C4-2B (cell line): ENCODE measurements at regions not wholly inside any gene's neighbourhood (a gene's known extent, or its start where the extent isn't known, plus 50 kb on each side); places are given as distances from the start of the nearest gene placed in this dataset.
"Not testable (repeated sequence)": the region's sequence is repeated elsewhere in the genome, so short reads cannot be mapped to it uniquely, and the experiment has no call there.

Source experiments
- ZFX ChIP-seq: fragments of 450-650 bp; IDR thresholded peaks from 2 replicates; pipeline ENCODE4 v1.6.1; 2017
- TF ChIP-seq, protein P1 (sequence below): fragments of 450-650 bp; conservative IDR thresholded peaks from 2 replicates; pipeline ENCODE4 v1.5.1; 2017; ENCODE audit warnings: mild to moderate bottlenecking

DNA sequence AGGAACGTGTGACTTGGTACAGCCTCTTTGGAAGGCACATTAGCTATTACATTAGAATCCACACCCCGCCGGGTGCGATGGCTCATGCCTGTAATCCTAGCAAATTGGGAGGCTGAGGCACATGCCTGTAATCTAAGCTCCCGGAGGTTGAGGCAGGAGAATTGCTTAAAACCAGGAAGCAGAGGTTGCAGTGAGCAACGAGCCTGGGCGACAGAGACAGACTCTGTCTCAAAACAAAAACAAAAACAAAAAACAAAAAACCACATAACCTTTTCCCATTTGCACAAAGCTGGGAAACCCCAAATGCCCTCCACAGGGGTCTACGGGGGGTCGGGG lies 82.7 kb upstream of the METTL9 start:
- TF ChIP-seq, protein P1, sequence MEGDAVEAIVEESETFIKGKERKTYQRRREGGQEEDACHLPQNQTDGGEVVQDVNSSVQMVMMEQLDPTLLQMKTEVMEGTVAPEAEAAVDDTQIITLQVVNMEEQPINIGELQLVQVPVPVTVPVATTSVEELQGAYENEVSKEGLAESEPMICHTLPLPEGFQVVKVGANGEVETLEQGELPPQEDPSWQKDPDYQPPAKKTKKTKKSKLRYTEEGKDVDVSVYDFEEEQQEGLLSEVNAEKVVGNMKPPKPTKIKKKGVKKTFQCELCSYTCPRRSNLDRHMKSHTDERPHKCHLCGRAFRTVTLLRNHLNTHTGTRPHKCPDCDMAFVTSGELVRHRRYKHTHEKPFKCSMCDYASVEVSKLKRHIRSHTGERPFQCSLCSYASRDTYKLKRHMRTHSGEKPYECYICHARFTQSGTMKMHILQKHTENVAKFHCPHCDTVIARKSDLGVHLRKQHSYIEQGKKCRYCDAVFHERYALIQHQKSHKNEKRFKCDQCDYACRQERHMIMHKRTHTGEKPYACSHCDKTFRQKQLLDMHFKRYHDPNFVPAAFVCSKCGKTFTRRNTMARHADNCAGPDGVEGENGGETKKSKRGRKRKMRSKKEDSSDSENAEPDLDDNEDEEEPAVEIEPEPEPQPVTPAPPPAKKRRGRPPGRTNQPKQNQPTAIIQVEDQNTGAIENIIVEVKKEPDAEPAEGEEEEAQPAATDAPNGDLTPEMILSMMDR, result not testable (repeated sequence)
- TF ChIP-seq ZFX, result not testable (repeated sequence)
